HepG2 (cell line): ENCODE measurements at regions not wholly inside any gene's neighbourhood (a gene's known extent, or its start where the extent isn't known, plus 50 kb on each side); places are given as distances from the start of the nearest gene placed in this dataset.

ENCODE experiments used
- GABPB1 ChIP-seq: IDR thresholded peaks from 2 replicates; pipeline ENCODE4 v1.6.1; 2016; ENCODE audit warnings: mild to moderate bottlenecking, missing genetic modification reagents, moderate library complexity, missing compliant biosample characterization
- GMEB2 ChIP-seq: IDR thresholded peaks from 2 replicates; pipeline ENCODE4 v1.6.1; 2016; ENCODE audit warnings: missing biosample characterization, missing genetic modification reagents, low read depth
- HNRNPLL ChIP-seq: fragments of 200-400 bp; formaldehyde crosslinking; IDR thresholded peaks from 2 replicates; pipeline ENCODE4 v1.6.1; 2017; ENCODE audit warnings: mild to moderate bottlenecking, low read depth, low read length; ENCODE audit not compliant: poor library complexity, severe bottlenecking
- TAF1 ChIP-seq: sonication (generic); formaldehyde crosslinking; IDR thresholded peaks from 2 replicates; pipeline ENCODE4 v1.4.0; 2020; ENCODE audit warnings: missing genetic modification reagents

GRCh38 chr11:128209138-128209435 is 378.3 kb downstream of the ETS1 start:
- TF ChIP-seq GABPB1 (no peak), HNRNPLL (no peak), GMEB2 (CRISPR knock-in tag) (no peak), TAF1 (CRISPR knock-in tag) (no peak)
